ENCODE measurements at regions not wholly inside any gene's neighbourhood (a gene's known extent, or its start where the extent isn't known, plus 50 kb on each side); places are given as distances from the start of the nearest gene placed in this dataset.
"Not testable (repeated sequence)": the region's sequence is repeated elsewhere in the genome, so short reads cannot be mapped to it uniquely, and the experiment has no call there.

- Histone ChIP-seq H3K27me3 (ENCODE audit: control insufficient read depth in 2 of 2, insufficient read depth in 1 of 2, low read length in 1 of 2) (no peaks in the 10 kb centered on the region), H3K9me3 (ENCODE audit: control insufficient read depth in 2 of 2, insufficient read depth in 1 of 2, low read length in 1 of 2) (no peaks in the 10 kb centered on the region), H3K27ac (ENCODE audit: low read depth in 1 of 2, low read length in 1 of 2) (no peak overlapping the region), H3K36me3 (ENCODE audit: control insufficient read depth in 2 of 2, insufficient read depth in 2 of 2, low read length in 1 of 2) (no peaks in the 10 kb centered on the region), H3K4me1 (ENCODE audit: control insufficient read depth in 2 of 2, insufficient read depth in 2 of 2, low read length in 2 of 2) (no peaks in the 10 kb centered on the region), H3K4me3 (ENCODE audit: low read length in 2 of 2) (no peak overlapping the region)
- no peak for DNase-seq (ENCODE audit: low read depth in 6 of 9, low spot score in 9 of 9)
Observed at GRCh38 chr13:76289558-76289957, 596.6 kb downstream of the KCTD12 start.

GRCh38 chr13:76286178-76286577 is 600.0 kb downstream of the KCTD12 start:
- no peak overlapping the region for H3K27ac ChIP-seq (ENCODE audit: low read depth in 1 of 2, low read length in 1 of 2)
- H3K36me3 ChIP-seq (ENCODE audit: control insufficient read depth in 2 of 2, insufficient read depth in 2 of 2, low read length in 1 of 2): no peaks in the 10 kb centered on the region
- H3K9me3 ChIP-seq (ENCODE audit: control insufficient read depth in 2 of 2, insufficient read depth in 1 of 2, low read length in 1 of 2): no peaks in the 10 kb centered on the region
- 97% methylated on average over 4 of the region's 4 CpGs for WGBS
- no peaks in the 10 kb centered on the region for H3K27me3 ChIP-seq (ENCODE audit: control insufficient read depth in 2 of 2, insufficient read depth in 1 of 2, low read length in 1 of 2)
- H3K4me1 ChIP-seq (ENCODE audit: control insufficient read depth in 2 of 2, insufficient read depth in 2 of 2, low read length in 2 of 2): no peaks in the 10 kb centered on the region
- DNase-seq (ENCODE audit: low read depth in 6 of 9, low spot score in 9 of 9): no peak
- H3K4me3 ChIP-seq (ENCODE audit: low read length in 2 of 2): no peak overlapping the region

GRCh38 chr13:76285463-76285862 is 600.7 kb downstream of the KCTD12 start:
- no peaks in the 10 kb centered on the region for H3K9me3 ChIP-seq (ENCODE audit: control insufficient read depth in 2 of 2, insufficient read depth in 1 of 2, low read length in 1 of 2)
- no peak overlapping the region for H3K27ac ChIP-seq (ENCODE audit: low read depth in 1 of 2, low read length in 1 of 2)
- H3K4me3 ChIP-seq (ENCODE audit: low read length in 2 of 2): no peak overlapping the region
- DNase-seq (ENCODE audit: low read depth in 6 of 9, low spot score in 9 of 9): no peak
- no peaks in the 10 kb centered on the region for H3K27me3 ChIP-seq (ENCODE audit: control insufficient read depth in 2 of 2, insufficient read depth in 1 of 2, low read length in 1 of 2)
- WGBS: 97% methylated on average over 6 of the region's 6 CpGs
- no peaks in the 10 kb centered on the region for H3K4me1 ChIP-seq (ENCODE audit: control insufficient read depth in 2 of 2, insufficient read depth in 2 of 2, low read length in 2 of 2)
- no peaks in the 10 kb centered on the region for H3K36me3 ChIP-seq (ENCODE audit: control insufficient read depth in 2 of 2, insufficient read depth in 2 of 2, low read length in 1 of 2)

GRCh38 chr13:76279766-76280165 is 606.4 kb downstream of the KCTD12 start:
- WGBS: 63% methylated on average over 1 of the region's 1 CpG
- H3K27me3 ChIP-seq (ENCODE audit: control insufficient read depth in 2 of 2, insufficient read depth in 1 of 2, low read length in 1 of 2); DNase-seq (ENCODE audit: low read depth in 6 of 9, low spot score in 9 of 9); H3K36me3 ChIP-seq (ENCODE audit: control insufficient read depth in 2 of 2, insufficient read depth in 2 of 2, low read length in 1 of 2); H3K9me3 ChIP-seq (ENCODE audit: control insufficient read depth in 2 of 2, insufficient read depth in 1 of 2, low read length in 1 of 2); H3K4me3 ChIP-seq (ENCODE audit: low read length in 2 of 2); H3K27ac ChIP-seq (ENCODE audit: low read depth in 1 of 2, low read length in 1 of 2); H3K4me1 ChIP-seq (ENCODE audit: control insufficient read depth in 2 of 2, insufficient read depth in 2 of 2, low read length in 2 of 2): not testable (repeated sequence)

GRCh38 chr13:76271728-76272232 is 614.4 kb downstream of the KCTD12 start:
- no peak overlapping the region for H3K4me3 ChIP-seq (ENCODE audit: low read length in 2 of 2)
- H3K36me3 ChIP-seq (ENCODE audit: control insufficient read depth in 2 of 2, insufficient read depth in 2 of 2, low read length in 1 of 2): no peaks in the 10 kb centered on the region
- no peaks in the 10 kb centered on the region for H3K4me1 ChIP-seq (ENCODE audit: control insufficient read depth in 2 of 2, insufficient read depth in 2 of 2, low read length in 2 of 2)
- 87% methylated on average over 2 of the region's 2 CpGs for WGBS
- DNase-seq (ENCODE audit: low read depth in 6 of 9, low spot score in 9 of 9): no peak
- H3K9me3 ChIP-seq (ENCODE audit: control insufficient read depth in 2 of 2, insufficient read depth in 1 of 2, low read length in 1 of 2): peaks cover 0 to 5% of the 10 kb centered on the region in 2 donors
- H3K27me3 ChIP-seq (ENCODE audit: control insufficient read depth in 2 of 2, insufficient read depth in 1 of 2, low read length in 1 of 2): no peaks in the 10 kb centered on the region
- H3K27ac ChIP-seq (ENCODE audit: low read depth in 1 of 2, low read length in 1 of 2): no peak overlapping the region

- WGBS: 89% methylated on average over 4 of the region's 4 CpGs
- H3K9me3 ChIP-seq (ENCODE audit: control insufficient read depth in 2 of 2, insufficient read depth in 1 of 2, low read length in 1 of 2): not testable (repeated sequence)
Observed at GRCh38 chr13:76268307-76268706, 617.9 kb downstream of the KCTD12 start.

GRCh38 chr13:76267216-76267615 is 619.0 kb downstream of the KCTD12 start:
- Histone ChIP-seq H3K27me3 (ENCODE audit: control insufficient read depth in 2 of 2, insufficient read depth in 1 of 2, low read length in 1 of 2) (no peaks in the 10 kb centered on the region), H3K9me3 (ENCODE audit: control insufficient read depth in 2 of 2, insufficient read depth in 1 of 2, low read length in 1 of 2) (peaks cover 0 to 5% of the 10 kb centered on the region in 2 donors), H3K27ac (ENCODE audit: low read depth in 1 of 2, low read length in 1 of 2) (no peak overlapping the region), H3K36me3 (ENCODE audit: control insufficient read depth in 2 of 2, insufficient read depth in 2 of 2, low read length in 1 of 2) (no peaks in the 10 kb centered on the region), H3K4me1 (ENCODE audit: control insufficient read depth in 2 of 2, insufficient read depth in 2 of 2, low read length in 2 of 2) (no peaks in the 10 kb centered on the region), H3K4me3 (ENCODE audit: low read length in 2 of 2) (no peak overlapping the region)
- no peak for DNase-seq (ENCODE audit: low read depth in 6 of 9, low spot score in 9 of 9)
- WGBS: 86% methylated on average over 3 of the region's 3 CpGs

More at GRCh38 chr13:76268307-76268706, 617.9 kb downstream of the KCTD12 start:
- not testable (repeated sequence) for H3K27me3 ChIP-seq (ENCODE audit: control insufficient read depth in 2 of 2, insufficient read depth in 1 of 2, low read length in 1 of 2); H3K36me3 ChIP-seq (ENCODE audit: control insufficient read depth in 2 of 2, insufficient read depth in 2 of 2, low read length in 1 of 2); H3K27ac ChIP-seq (ENCODE audit: low read depth in 1 of 2, low read length in 1 of 2); H3K4me1 ChIP-seq (ENCODE audit: control insufficient read depth in 2 of 2, insufficient read depth in 2 of 2, low read length in 2 of 2); DNase-seq (ENCODE audit: low read depth in 6 of 9, low spot score in 9 of 9); H3K4me3 ChIP-seq (ENCODE audit: low read length in 2 of 2)

- no peak overlapping the region for H3K27ac ChIP-seq (ENCODE audit: low read depth in 1 of 2, low read length in 1 of 2)
- no peak overlapping the region for H3K4me3 ChIP-seq (ENCODE audit: low read length in 2 of 2)
- DNase-seq (ENCODE audit: low read depth in 6 of 9, low spot score in 9 of 9): no peak
- H3K36me3 ChIP-seq (ENCODE audit: control insufficient read depth in 2 of 2, insufficient read depth in 2 of 2, low read length in 1 of 2): no peaks in the 10 kb centered on the region
- H3K27me3 ChIP-seq (ENCODE audit: control insufficient read depth in 2 of 2, insufficient read depth in 1 of 2, low read length in 1 of 2): no peaks in the 10 kb centered on the region
- no peaks in the 10 kb centered on the region for H3K9me3 ChIP-seq (ENCODE audit: control insufficient read depth in 2 of 2, insufficient read depth in 1 of 2, low read length in 1 of 2)
- no peaks in the 10 kb centered on the region for H3K4me1 ChIP-seq (ENCODE audit: control insufficient read depth in 2 of 2, insufficient read depth in 2 of 2, low read length in 2 of 2)
- 45% methylated on average over 1 of the region's 1 CpG for WGBS
Observed at GRCh38 chr13:76266561-76266960, 619.6 kb downstream of the KCTD12 start.

- H3K4me3 ChIP-seq (ENCODE audit: low read length in 2 of 2): no peak overlapping the region
- whole genome bisulfite sequencing: 77% methylated on average over 2 of the region's 2 CpGs
- H3K27me3 ChIP-seq (ENCODE audit: control insufficient read depth in 2 of 2, insufficient read depth in 1 of 2, low read length in 1 of 2): no peaks in the 10 kb centered on the region
- H3K9me3 ChIP-seq (ENCODE audit: control insufficient read depth in 2 of 2, insufficient read depth in 1 of 2, low read length in 1 of 2): no peaks in the 10 kb centered on the region
- H3K36me3 ChIP-seq (ENCODE audit: control insufficient read depth in 2 of 2, insufficient read depth in 2 of 2, low read length in 1 of 2): no peaks in the 10 kb centered on the region
- no peaks in the 10 kb centered on the region for H3K4me1 ChIP-seq (ENCODE audit: control insufficient read depth in 2 of 2, insufficient read depth in 2 of 2, low read length in 2 of 2)
- H3K27ac ChIP-seq (ENCODE audit: low read depth in 1 of 2, low read length in 1 of 2): no peak overlapping the region
- no peak for DNase-seq (ENCODE audit: low read depth in 6 of 9, low spot score in 9 of 9)
Observed at GRCh38 chr13:76250211-76250610, 614.1 kb downstream of the LMO7 start.

- Histone ChIP-seq H3K9me3 (ENCODE audit: control insufficient read depth in 2 of 2, insufficient read depth in 1 of 2, low read length in 1 of 2) (no peaks in the 10 kb centered on the region), H3K27me3 (ENCODE audit: control insufficient read depth in 2 of 2, insufficient read depth in 1 of 2, low read length in 1 of 2) (no peaks in the 10 kb centered on the region), H3K4me1 (ENCODE audit: control insufficient read depth in 2 of 2, insufficient read depth in 2 of 2, low read length in 2 of 2) (no peaks in the 10 kb centered on the region), H3K27ac (ENCODE audit: low read depth in 1 of 2, low read length in 1 of 2) (no peak overlapping the region), H3K4me3 (ENCODE audit: low read length in 2 of 2) (no peak overlapping the region), H3K36me3 (ENCODE audit: control insufficient read depth in 2 of 2, insufficient read depth in 2 of 2, low read length in 1 of 2) (no peaks in the 10 kb centered on the region)
- WGBS: 85% methylated on average over 1 of the region's 1 CpG
- no peak for DNase-seq (ENCODE audit: low read depth in 6 of 9, low spot score in 9 of 9)
Observed at GRCh38 chr13:76245920-76246319, 609.8 kb downstream of the LMO7 start.

Measured in thymus (tissue), 11 donors.